IMR-90 (cell line): ENCODE measurements at regions not wholly inside any gene's neighbourhood (a gene's known extent, or its start where the extent isn't known, plus 50 kb on each side); places are given as distances from the start of the nearest gene placed in this dataset.

Experiments
- ATAC-seq: fragments of 200-7000 bp; cut with Tn5 transposase; 2 replicates; pipeline ENCODE4 v1.9.1; 2020; ENCODE audit warnings: low read depth, mild to moderate bottlenecking, moderate library complexity
- BruUV-seq: library from RNA; stranded (reverse); fragments of 400-500 nt; replicated peaks from 2 replicates; lab custom pipeline; 2021; lab: Mats Ljungman, UMichigan
- CTCF ChIA-PET: fragments of 300-600 bp; formaldehyde crosslinking; extraction: SDS; loops from one replicate; lab custom pipeline; 2021; ENCODE audit warnings: antibody characterized with exemption; lab: Yijun Ruan, JAX
- POLR2A ChIA-PET: fragments of 300-600 bp; sonication (Branson Sonifier 250); formaldehyde crosslinking; loops from one replicate; lab custom pipeline; 2022; ENCODE audit warnings: antibody characterized with exemption; ENCODE audit not compliant: unreplicated experiment; lab: Charles Lee
- DNase-seq: peaks from one replicate; pipeline ENCODE4 v3.0.0; 2013
- H2AFZ ChIP-seq: replicated peaks from 2 replicates; pipeline ENCODE3; 2013; ENCODE audit warnings: low read length, mild to moderate bottlenecking; ENCODE audit not compliant: poor library complexity
- H2AK5ac ChIP-seq: 2 replicates; pipeline ENCODE4 v1.6.1; 2013; ENCODE audit warnings: low read depth, low read length, inconsistent platforms
- H2AK9ac ChIP-seq: replicated peaks from 2 replicates; pipeline ENCODE3; 2013; ENCODE audit warnings: mild to moderate bottlenecking, low read depth, low read length, moderate library complexity; ENCODE audit not compliant: poor library complexity
- H2BK120ac ChIP-seq: 2 replicates; pipeline ENCODE4 v1.6.1; 2013; ENCODE audit warnings: low read depth, low read length, inconsistent platforms
- H2BK15ac ChIP-seq: 3 replicates; pipeline ENCODE4 v1.6.1; 2013; ENCODE audit warnings: low read depth, low read length, inconsistent platforms
- H2BK20ac ChIP-seq: 2 replicates; pipeline ENCODE4 v1.6.1; 2013; ENCODE audit warnings: low read depth, mild to moderate bottlenecking, inconsistent platforms, low read length, moderate library complexity
- H2BK5ac ChIP-seq: 2 replicates; pipeline ENCODE4 v1.6.1; 2013; ENCODE audit warnings: mild to moderate bottlenecking, low read depth, low read length, inconsistent platforms; ENCODE audit not compliant: poor library complexity, severe bottlenecking
- H3K14ac ChIP-seq: replicated peaks from 2 replicates; pipeline ENCODE4 v1.6.1; 2013; ENCODE audit warnings: low read depth, low read length, inconsistent platforms
- H3K18ac ChIP-seq: 2 replicates; pipeline ENCODE4 v1.6.1; 2013; ENCODE audit warnings: low read depth, low read length, control low read depth
- H3K23ac ChIP-seq: 2 replicates; pipeline ENCODE4 v1.6.1; 2013; ENCODE audit warnings: low read depth, low read length, inconsistent platforms
- H3K27ac ChIP-seq: 2 replicates; pipeline ENCODE4 v1.5.1; 2013; ENCODE audit warnings: mild to moderate bottlenecking, control low read depth, low read length; ENCODE audit not compliant: insufficient read depth
- H3K27me3 ChIP-seq: 2 replicates; pipeline ENCODE4 v1.6.1; 2013; ENCODE audit warnings: low read length; ENCODE audit not compliant: control insufficient read depth, insufficient read depth
- H3K36me3 ChIP-seq: 2 replicates; pipeline ENCODE4 v1.6.1; 2013; ENCODE audit warnings: low read length, mixed read lengths; ENCODE audit not compliant: control insufficient read depth, insufficient read depth
- H3K4ac ChIP-seq: 2 replicates; pipeline ENCODE4 v1.6.1; 2013; ENCODE audit warnings: low read depth, low read length, inconsistent platforms
- H3K4me1 ChIP-seq: 2 replicates; pipeline ENCODE4 v1.6.1; 2013; ENCODE audit warnings: low read length, mixed read lengths; ENCODE audit not compliant: control insufficient read depth, insufficient read depth
- H3K4me2 ChIP-seq: 2 replicates; pipeline ENCODE4 v1.6.1; 2013; ENCODE audit warnings: low read depth, mild to moderate bottlenecking, control low read depth, low read length, moderate library complexity
- H3K4me3 ChIP-seq: 2 replicates; pipeline ENCODE4 v1.5.1; 2013; ENCODE audit warnings: low read depth, mild to moderate bottlenecking, control low read depth, low read length, moderate library complexity; ENCODE audit not compliant: insufficient read depth
- H3K56ac ChIP-seq: 2 replicates; pipeline ENCODE4 v1.6.1; 2013; ENCODE audit warnings: low read length, inconsistent platforms; ENCODE audit not compliant: insufficient read depth; ENCODE audit errors: extremely low read depth
- H3K79me1 ChIP-seq, 2 experiments: 2 replicates each; pipeline ENCODE4 v1.6.1; 2013; ENCODE audit warnings: low read length in 2 of 2, inconsistent platforms in 1 of 2, low read depth in 1 of 2
- H3K9ac ChIP-seq: 2 replicates; pipeline ENCODE4 v1.6.1; 2013; ENCODE audit warnings: low read depth, low read length, control low read depth
- H3K9me1 ChIP-seq: 2 replicates; pipeline ENCODE4 v1.6.1; 2013; ENCODE audit warnings: low read length, inconsistent platforms; ENCODE audit not compliant: insufficient read depth
- H3K9me3 ChIP-seq: 2 replicates; pipeline ENCODE4 v1.6.1; 2013; ENCODE audit warnings: low read length; ENCODE audit not compliant: control insufficient read depth, insufficient read depth
- H4K20me1 ChIP-seq: 2 replicates; pipeline ENCODE4 v1.6.1; 2013; ENCODE audit warnings: low read length, inconsistent platforms; ENCODE audit not compliant: insufficient read depth
- H4K5ac ChIP-seq: 2 replicates; pipeline ENCODE4 v1.6.1; 2013; ENCODE audit warnings: mild to moderate bottlenecking, low read depth, low read length, control low read depth
- H4K8ac ChIP-seq, 2 experiments: 2 replicates each; pipeline ENCODE4 v1.6.1; 2013; ENCODE audit warnings: low read depth in 2 of 2, low read length in 2 of 2, control low read depth in 1 of 2, inconsistent platforms in 1 of 2
- H4K91ac ChIP-seq: 2 replicates; pipeline ENCODE4 v1.6.1; 2013; ENCODE audit warnings: low read depth, low read length, inconsistent platforms; ENCODE audit not compliant: insufficient read depth
- BHLHE40 ChIP-seq: fragments of 150-350 bp; IDR thresholded peaks from 2 replicates; pipeline ENCODE4 v1.6.1; 2016; ENCODE audit warnings: mild to moderate bottlenecking, low read depth, low read length
- CHD1 ChIP-seq: IDR thresholded peaks from 2 replicates; pipeline ENCODE4 v1.6.1; 2012; ENCODE audit warnings: low read depth, low read length, improper control_type of control experiment
- FOS ChIP-seq: fragments of 150-350 bp; IDR thresholded peaks from 2 replicates; pipeline ENCODE4 v1.6.1; 2016; ENCODE audit warnings: low read depth, low read length
- MXI1 ChIP-seq: IDR thresholded peaks from 2 replicates; pipeline ENCODE4 v1.6.1; 2012; ENCODE audit warnings: low read depth, mild to moderate bottlenecking, low read length, moderate library complexity, borderline replicate concordance
- NFE2L2 ChIP-seq: fragments of 150-350 bp; IDR thresholded peaks from 2 replicates; pipeline ENCODE4 v1.6.1; 2016; ENCODE audit warnings: low read depth, mild to moderate bottlenecking, low read length
- POLR2A ChIP-seq: IDR thresholded peaks from 2 replicates; pipeline ENCODE4 v1.6.1; 2012; ENCODE audit warnings: mild to moderate bottlenecking, low read depth, low read length
- RCOR1 ChIP-seq: IDR thresholded peaks from 2 replicates; pipeline ENCODE4 v1.6.1; 2012; ENCODE audit warnings: mild to moderate bottlenecking, low read length, improper control_type of control experiment; ENCODE audit not compliant: insufficient replicate concordance
- RFX5 ChIP-seq: IDR thresholded peaks from 2 replicates; pipeline ENCODE4 v1.8.0; 2012; ENCODE audit warnings: low read depth, mild to moderate bottlenecking, low read length, moderate library complexity
- SMC3 ChIP-seq: fragments of 150-350 bp; IDR thresholded peaks from 2 replicates; pipeline ENCODE4 v1.6.1; 2016; ENCODE audit warnings: low read depth, mild to moderate bottlenecking, antibody characterized with exemption, low read length, moderate library complexity
- WGBS, 2 experiments: methylation state at CpG; one replicate each; pipeline versions ENCODE4 v1.1.5 to v1.1.7; 2013; ENCODE audit warnings: missing lambda C conversion rate in 2 of 2; ENCODE audit not compliant: insufficient read length in 1 of 2; ENCODE audit errors: extremely low coverage in 2 of 2; 5-methylcytosine and 5-hydroxymethylcytosine counted together
- dilution Hi-C: fragments of 300-500 bp; cut with HindIII; formaldehyde crosslinking; loops from one replicate; pipeline ENCODE4 v1.14.3; 2018; ENCODE audit warnings: low sequenced_read_pairs; ENCODE audit not compliant: unreplicated experiment
- in situ Hi-C: fragments of 300-500 bp; cut with MboI; formaldehyde crosslinking; loops from 3 replicates; pipeline ENCODE4 v1.14.3; 2019; ENCODE audit warnings: low sequenced_read_pairs, inconsistent platforms, mixed read lengths
- intact Hi-C: fragments of 100-400 bp; cut with micrococcal nuclease; formaldehyde crosslinking; loops from 2 replicates; pipeline ENCODE4 v1.10.0; 2022

GRCh38 chrX:20988804-20989203 lies 385.4 kb upstream of the CNKSR2 start:
- Histone ChIP-seq H3K14ac (no peak overlapping the region), H3K9me3 (peaks cover 3% of the 10 kb centered on the region; the same call in 1 of the 2 replicates), H3K4me1 (no peaks in the 10 kb centered on the region), H3K4me3 (no peak overlapping the region), H4K5ac (no peak overlapping the region), H4K8ac (no peak overlapping the region), H4K91ac (no peak overlapping the region), H2AFZ (no peak overlapping the region), H3K9ac (no peak overlapping the region), H3K18ac (no peak overlapping the region), H3K36me3 (no peaks in the 10 kb centered on the region), H3K79me1 (no peaks in the 10 kb centered on the region), H2AK9ac (no peak overlapping the region), H2BK20ac (no peak overlapping the region), H2AK5ac (no peak overlapping the region), H2BK5ac (no peak overlapping the region), H3K23ac (no peak overlapping the region), H3K9me1 (no peaks in the 10 kb centered on the region), H2BK120ac (no peak overlapping the region), H4K20me1 (no peaks in the 10 kb centered on the region), H3K27ac (no peak overlapping the region), H3K27me3 (no peaks in the 10 kb centered on the region), H3K4ac (no peak overlapping the region), H3K4me2 (no peak overlapping the region), H2BK15ac (no peak overlapping the region), H3K56ac (no peak overlapping the region)
- dilution Hi-C loops (no loop called here), in situ Hi-C loops (no loop called here), intact Hi-C loops (no loop called here)
- 20% methylated on average over 1 of the region's 2 CpGs; no CpG with 5 or more reads in 1 of the 2 experiments for WGBS, 2 experiments
- BruUV-seq, result no TSS peak
- ATAC-seq (no peak), DNase-seq (no peak)
- no peak for TF ChIP-seq CHD1
- no peak for TF ChIP-seq BHLHE40
- no peak for TF ChIP-seq POLR2A
- TF ChIP-seq SMC3, result no peak
- TF ChIP-seq FOS, result no peak
- no peak for TF ChIP-seq MXI1
- TF ChIP-seq RCOR1, result no peak
- no peak for TF ChIP-seq NFE2L2
- TF ChIP-seq RFX5, result no peak
- ChIA-PET CTCF (no interaction called here), POLR2A (no interaction called here)
